Stimulated activated CD4-positive, alpha-beta T cell treated with anti-CD3 and anti-CD28 coated beads, Interleukin-1b, Interleukin-23, amount 100 ng/mL, for 24 hours (primary cell): ENCODE measurements at regions not wholly inside any gene's neighbourhood (a gene's known extent, or its start where the extent isn't known, plus 50 kb on each side); places are given as distances from the start of the nearest gene placed in this dataset.

ENCODE experiments used
- DNase-seq, 4 experiments: peaks; one replicate each; pipeline ENCODE4 v3.0.0-alpha.2; 2020; ENCODE audit warnings: low read depth in 4 of 4, low spot score in 1 of 4

- DNase-seq: no peak
Observed at GRCh38 chr2:19461504-19462255, 103.3 kb upstream of the OSR1 start.

- no peak for DNase-seq
Observed at GRCh38 chr2:19460761-19461160, 102.3 kb upstream of the OSR1 start.

- DNase-seq: no peak
Observed at GRCh38 chr2:19458427-19459003, 100.1 kb upstream of the OSR1 start.

- no peak for DNase-seq
Observed at GRCh38 chr2:19457809-19458208, 99.4 kb upstream of the OSR1 start.

GRCh38 chr2:19456705-19457309 lies 98.4 kb upstream of the OSR1 start:
- no peak for DNase-seq

GRCh38 chr2:19454125-19454524 lies 95.7 kb upstream of the OSR1 start:
- DNase-seq: no peak

GRCh38 chr2:19442731-19443130 lies 84.3 kb upstream of the OSR1 start:
- DNase-seq: no peak

- DNase-seq: no peak
Observed at GRCh38 chr2:19439081-19439480, 80.7 kb upstream of the OSR1 start.

GRCh38 chr2:19435815-19436214 lies 77.4 kb upstream of the OSR1 start:
- no peak for DNase-seq

- DNase-seq: no peak
Observed at GRCh38 chr2:19434413-19434812, 76.0 kb upstream of the OSR1 start.

GRCh38 chr2:19426941-19427340 lies 68.5 kb upstream of the OSR1 start:
- no peak for DNase-seq

GRCh38 chr2:19426144-19426543 lies 67.7 kb upstream of the OSR1 start:
- no peak for DNase-seq

GRCh38 chr2:19425419-19425818 lies 67.0 kb upstream of the OSR1 start:
- no peak for DNase-seq

- DNase-seq: no peak
Observed at GRCh38 chr2:19419211-19419880, 60.9 kb upstream of the OSR1 start.

- DNase-seq: no peak
Observed at GRCh38 chr2:19416784-19417684, 58.6 kb upstream of the OSR1 start.

- DNase-seq: no peak
Observed at GRCh38 chr2:19416083-19416482, 57.7 kb upstream of the OSR1 start.

GRCh38 chr2:19409046-19409445 lies 50.6 kb upstream of the OSR1 start:
- DNase-seq: no peak

GRCh38 chr2:19408592-19408991 lies 50.2 kb upstream of the OSR1 start:
- no peak for DNase-seq
